NCI-H187 (cell line): ENCODE measurements at regions not wholly inside any gene's neighbourhood (a gene's known extent, or its start where the extent isn't known, plus 50 kb on each side); places are given as distances from the start of the nearest gene placed in this dataset.
"Not testable (repeated sequence)": the region's sequence is repeated elsewhere in the genome, so short reads cannot be mapped to it uniquely, and the experiment has no call there.

ENCODE experiments used
- DNase-seq, 2 experiments: peaks; one replicate each; lab custom pipeline; 2025; lab: John Stamatoyannopoulos, UW

DNA sequence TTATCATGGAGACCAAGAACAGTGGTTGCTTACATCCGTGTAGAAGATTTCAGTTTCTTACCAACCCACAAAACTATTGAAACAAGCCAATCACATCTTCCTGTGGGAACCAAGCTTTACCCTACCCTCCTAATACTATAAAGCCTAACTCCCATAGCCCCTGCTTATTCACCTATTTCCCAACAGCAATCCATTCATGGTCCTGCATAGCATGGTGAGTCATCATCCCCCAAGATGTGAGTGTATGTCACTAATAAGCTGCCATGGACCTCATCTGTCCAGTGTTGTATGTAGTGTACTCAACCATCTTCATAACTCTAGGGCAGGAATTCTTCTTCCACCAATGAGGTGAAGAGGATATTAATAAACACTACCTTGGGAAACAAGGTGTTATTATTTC, 1620.4 kb upstream of the FLRT2 start:
- DNase-seq, result no peak

DNA sequence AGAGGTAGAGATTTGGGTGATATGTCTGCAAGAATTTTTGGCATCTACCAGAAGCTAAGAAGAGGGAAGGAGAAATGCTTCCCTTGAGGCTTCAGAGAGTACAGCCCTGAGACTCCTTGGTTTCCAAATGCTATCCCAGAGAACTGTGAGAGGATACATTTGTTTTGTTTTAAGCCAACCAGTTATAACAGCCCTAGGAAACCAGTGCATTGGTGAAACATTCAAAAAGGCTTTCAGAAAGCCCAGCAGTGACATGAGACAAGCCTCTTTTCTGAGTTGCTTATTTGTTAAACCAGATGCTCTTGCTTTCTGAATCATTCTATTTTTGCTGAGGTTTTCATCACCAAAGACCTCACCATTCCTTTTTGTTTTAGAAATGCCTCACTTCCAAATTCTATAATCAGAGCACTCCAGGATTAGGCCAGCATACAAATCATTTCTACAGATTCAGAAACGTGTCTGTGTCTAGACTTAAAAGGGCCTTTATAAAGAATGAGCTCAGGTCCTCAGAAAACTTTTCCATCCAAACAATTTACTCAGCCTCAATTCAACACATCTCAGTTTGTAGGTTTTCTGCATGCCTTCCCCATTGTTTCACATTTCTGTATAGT, 1617.8 kb upstream of the FLRT2 start:
- no peak for DNase-seq

DNA sequence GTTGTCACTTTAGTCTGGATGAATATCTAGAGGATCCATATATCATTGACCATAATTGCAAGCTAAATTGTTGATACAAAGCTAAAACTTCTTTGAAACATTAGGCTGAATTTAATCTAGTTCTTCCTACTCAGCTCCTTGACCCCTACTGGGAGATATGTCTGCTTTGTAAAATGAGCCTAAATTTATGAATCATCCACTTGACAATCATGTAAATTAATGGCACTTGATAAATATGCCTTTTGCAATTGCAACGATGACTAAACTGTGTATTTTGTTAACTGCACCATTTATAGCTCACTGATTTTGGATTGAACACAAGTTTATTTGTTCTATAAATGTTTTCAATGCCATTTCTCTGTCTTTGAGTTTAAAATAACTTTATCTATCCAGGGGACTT, 1616.5 kb upstream of the FLRT2 start:
- no peak for DNase-seq

DNA sequence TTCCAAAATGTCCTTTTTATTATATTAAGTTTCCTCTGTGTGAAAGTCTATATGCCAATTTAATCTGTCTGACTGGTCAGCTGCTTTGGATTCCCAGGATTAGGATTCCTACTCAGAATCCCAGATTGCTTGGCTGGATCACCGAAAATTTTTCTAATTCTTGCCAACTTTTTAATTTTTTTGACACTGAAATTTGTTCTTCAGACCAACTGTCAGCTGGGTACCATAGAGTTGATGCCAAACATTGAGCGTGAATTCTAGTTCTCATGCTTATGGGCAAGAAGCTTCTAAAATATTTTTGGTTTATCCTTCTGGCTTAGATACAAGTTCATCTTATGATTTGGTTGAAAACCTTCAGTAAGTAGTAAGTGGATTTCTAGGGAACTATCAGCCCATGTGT, 1611.4 kb upstream of the FLRT2 start:
- DNase-seq, result no peak

DNA sequence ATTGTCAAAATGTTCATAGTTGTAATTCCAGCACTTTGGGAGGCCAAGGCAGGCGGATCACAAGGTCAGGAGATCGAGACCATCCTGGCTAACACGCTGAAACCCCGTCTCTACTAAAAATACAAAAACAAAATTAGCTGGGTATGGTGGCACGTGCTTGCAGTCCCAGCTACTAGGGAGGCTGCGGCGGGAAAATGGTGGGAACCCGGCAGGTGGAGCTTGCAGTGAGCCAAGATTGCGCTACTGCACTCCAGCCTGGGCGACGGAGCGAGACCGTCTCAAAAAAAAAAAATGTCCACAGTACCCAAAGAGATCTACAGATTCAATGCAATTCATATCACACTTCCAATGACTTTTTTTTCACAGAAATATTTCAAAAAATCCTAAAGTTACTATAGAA, 1610.3 kb upstream of the FLRT2 start:
- not testable (repeated sequence) for DNase-seq

DNA sequence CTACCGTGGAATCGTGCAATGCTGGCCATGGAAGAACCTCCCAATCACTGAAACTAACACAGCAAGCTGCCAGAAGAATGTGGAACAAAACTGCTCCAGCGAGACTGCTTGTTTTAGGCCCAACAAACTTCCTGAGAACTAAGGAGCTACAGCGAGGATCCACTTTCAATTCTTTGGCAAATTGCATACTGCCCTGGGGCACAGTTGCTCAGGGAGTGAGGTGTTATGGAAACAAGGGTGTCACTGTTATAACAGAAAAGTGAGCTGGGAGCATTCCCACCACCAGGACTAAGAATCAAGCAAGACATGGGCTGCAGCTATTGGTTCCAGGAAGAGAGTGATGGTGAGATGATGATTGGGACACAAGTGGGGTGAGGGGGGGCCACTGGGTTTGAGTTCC, 1606.1 kb upstream of the FLRT2 start:
- no peak for DNase-seq

DNA sequence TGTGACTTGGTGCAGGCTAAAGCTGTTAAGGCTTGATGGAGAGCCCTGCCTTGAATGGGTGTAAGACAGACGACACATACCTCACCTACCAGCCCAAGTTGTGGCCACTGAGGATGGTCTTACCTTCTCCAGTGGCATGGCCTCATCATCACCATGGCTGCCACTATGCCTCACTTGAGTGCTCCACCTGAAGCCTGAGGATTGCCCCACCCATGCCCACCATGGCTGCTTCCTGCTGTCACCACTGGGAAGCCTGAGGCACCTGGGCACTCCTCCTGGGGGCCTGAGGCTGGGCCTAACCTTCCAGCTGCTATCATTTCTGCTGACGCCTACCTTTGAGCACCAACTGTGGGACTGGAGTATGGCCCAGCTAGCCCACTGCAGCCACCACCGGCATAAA, 1605.7 kb upstream of the FLRT2 start:
- no peak for DNase-seq

DNA sequence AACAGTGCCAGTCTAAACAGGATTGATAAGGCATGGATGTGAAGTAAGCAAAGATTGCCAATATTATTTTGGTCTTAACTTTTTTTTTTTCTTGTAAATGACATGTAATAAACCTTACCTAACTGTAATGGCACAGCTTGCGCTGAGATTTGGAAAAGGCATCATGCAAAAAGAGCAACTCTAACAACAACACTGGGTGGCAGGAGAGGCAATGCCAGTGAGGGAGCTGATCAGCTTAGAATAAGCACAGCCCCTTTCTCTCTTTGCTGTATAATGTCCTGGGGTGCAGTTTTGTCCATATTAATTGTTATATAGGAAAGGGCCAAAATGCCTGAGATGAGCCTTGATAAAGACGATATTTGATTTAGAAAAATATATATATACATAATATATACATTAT, 1589.7 kb upstream of the FLRT2 start:
- no peak for DNase-seq

DNA sequence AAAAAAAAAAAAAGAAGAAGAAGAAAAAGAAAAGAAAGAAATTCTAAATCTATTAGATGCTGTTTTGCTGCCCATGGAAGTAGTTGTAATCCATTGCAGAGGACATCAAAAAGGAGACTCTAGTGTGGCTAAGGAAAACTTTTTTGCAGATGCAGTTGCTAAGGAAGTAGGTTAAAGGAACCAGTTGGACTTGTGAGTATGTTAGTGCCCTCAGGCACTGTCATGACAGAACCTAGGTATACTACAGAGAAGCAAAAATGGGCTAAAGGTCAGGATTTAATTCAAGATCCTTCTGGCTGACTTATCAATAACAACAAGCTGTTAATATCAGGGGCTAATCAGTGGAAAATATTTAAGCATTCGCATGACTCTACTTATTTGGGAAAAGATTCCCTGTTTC, 1571.6 kb upstream of the FLRT2 start:
- no peak for DNase-seq

DNA sequence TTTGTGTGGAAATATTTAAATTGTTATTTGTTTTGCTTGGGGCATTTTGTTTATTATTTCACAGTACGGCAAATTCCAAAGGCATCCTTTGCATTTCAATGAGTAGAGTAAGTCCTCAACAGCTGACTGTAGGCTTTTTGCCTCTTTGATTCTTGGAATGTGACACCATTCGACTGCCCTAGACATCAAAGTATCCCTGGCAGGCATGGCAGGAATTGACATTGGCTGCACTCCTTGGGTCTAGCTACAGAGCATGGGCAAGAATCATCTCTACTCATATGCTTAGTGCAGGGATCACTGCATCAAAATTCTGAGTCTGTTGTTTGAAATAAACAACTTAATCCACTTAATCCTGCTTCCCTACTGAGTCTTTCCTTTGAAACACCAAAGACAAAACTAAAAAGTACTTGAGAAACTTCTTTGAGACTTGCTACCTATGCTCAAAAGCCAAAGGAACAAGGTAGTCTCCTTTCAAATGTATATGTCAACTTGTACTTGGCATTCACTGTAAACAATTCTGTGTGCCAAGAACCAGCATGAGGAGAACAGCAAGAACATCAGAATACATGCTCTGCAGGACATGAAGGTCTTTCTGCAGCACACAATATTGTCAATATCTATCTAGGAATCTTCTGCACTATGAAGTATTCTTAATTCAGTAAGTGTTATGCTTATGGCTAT, 1569.0 kb upstream of the FLRT2 start:
- DNase-seq, result no peak

DNA sequence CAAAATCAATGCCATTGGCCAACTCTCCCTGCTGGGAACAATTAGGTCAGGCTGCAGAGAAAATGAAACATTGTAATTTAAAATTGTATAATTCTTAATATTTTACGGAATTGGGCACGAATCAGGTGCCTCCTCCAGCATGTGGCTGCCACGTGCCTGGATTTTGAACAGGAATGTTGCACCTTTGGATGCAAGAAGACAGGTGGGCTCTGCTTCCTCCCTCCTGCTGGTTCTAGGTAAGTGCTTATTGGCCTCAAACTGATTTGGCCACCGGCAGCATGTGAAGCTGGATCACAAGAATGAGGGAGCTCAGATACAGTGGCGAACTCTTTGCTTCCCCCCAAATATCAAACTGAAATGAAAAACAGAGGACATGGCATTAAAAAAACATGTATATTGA, 1559.9 kb upstream of the FLRT2 start:
- DNase-seq, result no peak

DNA sequence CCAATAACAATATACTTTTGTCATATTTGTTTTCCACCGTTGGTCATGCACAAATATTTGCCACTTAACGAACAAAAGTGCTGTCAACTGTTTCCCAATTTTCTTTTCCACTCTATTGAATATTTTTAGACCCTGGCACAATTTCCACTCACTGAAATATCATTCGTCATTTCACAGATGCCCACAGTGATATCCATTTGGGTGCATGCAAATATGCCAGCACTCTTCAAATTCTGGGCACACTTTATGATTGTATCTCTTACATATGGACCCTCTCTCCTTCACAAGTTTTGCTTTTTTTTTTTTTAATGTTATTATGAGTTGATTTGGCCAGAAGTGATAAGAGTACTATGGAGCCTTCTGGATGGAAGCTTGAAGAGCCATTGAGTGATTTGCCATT, 1557.3 kb upstream of the FLRT2 start:
- no peak for DNase-seq

DNA sequence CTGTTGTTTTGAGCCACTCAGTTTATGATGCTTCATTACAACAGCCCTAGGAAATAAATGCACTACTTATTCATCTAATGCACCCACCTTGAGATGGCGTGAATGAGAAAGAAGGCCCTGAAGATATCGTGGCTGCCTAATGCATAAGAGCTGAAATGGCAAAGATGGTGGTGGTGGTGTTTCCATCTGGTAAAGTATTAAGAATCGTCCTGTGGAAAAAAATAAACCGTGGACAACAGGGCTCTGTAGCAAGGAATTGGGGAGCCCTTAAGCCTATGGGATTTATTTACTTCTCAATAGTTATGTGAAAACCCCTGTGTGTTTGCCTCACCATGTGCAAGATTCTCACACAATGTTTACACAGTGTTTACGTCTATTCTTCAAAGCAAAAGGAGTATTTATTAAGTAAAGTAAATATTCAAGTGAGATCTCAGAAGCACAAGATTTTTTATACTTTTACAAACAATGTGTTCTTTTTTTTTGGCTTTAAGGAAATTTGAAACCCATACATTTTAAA, 1555.2 kb upstream of the FLRT2 start:
- DNase-seq, result no peak

DNA sequence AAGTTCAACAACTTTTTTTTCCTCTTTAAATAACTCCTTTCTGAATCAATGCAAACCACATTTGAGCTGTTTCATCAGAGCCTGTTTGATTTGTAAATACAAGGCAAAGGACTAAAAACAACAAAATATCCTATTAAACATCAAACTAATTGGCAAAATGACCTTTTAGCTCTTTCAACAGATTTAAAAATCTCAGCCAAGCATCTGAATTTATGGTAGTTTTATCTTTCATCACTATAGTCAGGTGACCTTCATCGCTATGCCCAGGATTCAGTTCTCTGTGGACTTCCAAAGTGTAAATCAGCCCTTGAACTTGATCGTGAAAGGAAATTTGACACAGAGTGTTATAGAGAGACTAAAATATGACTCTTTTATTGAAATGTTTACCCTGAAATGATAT, 1554.5 kb upstream of the FLRT2 start:
- DNase-seq, result no peak

DNA sequence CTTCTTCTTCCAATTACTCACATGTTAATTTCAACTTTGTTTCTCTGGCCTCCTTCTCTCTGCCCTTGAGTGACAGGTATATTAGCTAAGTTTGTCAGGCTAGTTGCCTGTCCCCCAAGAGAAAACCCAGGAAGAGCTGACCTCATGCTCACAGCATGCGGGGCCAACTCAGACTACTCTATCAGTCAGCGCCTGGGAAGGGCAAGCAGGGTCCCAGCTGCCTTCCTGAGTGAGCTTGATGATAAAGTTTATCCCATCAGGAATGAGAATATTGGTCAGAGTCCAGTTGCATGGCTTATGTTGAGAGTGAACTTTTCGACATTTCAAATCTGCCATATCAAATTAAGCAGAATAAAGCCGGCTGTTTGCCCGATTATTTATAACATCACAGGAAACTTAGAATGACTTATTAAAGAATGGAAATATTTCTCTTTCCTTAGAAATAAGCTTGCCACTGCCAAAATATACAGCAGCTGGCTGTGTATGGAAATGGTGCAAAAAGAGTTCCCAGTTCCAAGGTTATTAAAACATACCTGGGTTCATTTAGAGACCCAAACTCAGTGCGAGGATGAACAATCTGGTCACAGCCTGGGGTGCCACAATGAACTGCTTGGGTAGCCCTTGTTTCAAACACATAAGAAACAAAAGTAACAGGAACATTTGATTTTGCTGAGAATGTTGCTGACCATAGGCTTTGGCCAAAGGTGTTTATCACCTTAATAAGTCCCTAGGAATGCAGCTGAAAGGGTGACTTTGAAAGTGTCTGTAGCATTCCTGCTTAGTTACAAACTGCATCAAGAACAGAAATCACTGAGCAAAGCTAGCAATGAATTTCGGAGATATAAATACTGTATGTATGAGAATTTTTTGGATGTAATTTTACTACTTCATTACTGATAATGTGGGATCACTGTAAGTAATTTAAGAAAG, 1553.8 kb upstream of the FLRT2 start:
- no peak for DNase-seq

DNA sequence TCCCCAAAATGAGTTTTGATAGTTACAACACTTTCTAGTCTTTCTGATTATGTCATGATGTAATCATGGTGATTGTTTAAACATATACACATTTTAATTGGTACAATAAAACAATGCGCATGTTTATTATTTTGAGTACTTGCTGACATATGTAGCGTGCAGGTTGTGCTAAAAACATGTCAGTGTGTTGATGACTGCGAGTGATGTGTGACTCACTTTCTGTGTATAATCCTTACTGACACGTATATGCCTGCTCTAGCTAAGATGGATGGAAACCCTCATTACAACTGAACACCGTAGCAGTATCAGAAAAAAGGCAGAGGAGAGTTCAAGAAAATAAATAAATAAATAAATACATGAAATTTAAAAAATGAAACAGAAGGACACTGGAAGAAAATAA, 1552.4 kb upstream of the FLRT2 start:
- DNase-seq, result no peak

DNA sequence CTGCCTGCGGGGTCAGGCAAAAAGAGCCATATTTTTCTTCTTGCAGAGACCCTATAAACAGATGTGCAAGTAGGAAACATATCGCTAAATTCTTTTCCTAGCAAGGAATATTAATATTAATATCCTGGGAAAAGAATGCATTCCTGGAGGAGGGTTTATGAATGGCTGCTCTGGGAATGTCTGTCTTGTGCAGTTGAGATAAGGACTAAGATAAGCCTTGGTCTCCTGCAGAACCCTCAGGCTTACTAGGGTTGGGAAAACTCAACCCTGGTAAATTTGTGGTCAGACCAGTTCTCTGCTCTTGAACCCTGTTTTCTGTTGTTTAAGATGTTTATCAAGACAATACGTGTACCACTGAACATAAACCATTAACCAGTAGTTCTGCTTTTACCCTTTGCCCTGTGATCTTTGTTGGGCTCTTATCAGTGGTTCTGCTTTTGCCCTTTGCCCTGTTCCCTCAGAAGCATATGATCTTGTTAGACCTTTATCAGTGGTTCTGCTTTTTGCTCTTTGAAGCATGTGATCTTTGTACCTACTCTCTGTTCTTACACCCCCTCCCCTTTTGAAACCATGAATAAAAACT, 1548.2 kb upstream of the FLRT2 start:
- not testable (repeated sequence) for DNase-seq

DNA sequence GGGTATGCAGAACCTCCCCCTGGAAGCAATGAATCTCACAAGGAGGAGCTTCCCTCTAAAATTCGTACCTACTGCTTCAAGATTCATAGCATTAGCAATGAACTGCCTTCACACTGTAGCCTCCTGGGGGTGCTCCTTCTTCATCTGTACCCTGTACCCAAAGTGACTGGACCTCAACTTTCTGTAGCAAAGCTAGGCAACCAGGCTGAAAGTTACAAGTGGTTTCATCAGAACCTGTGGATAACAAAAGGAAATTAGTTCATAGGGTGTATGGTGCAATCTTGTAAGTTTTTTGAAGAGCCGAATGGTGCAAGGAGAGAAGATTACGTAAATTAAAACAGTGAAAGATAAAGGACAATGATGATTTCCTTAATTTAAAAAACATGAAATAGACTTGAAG, 1541.7 kb upstream of the FLRT2 start:
- DNase-seq, result no peak

DNA sequence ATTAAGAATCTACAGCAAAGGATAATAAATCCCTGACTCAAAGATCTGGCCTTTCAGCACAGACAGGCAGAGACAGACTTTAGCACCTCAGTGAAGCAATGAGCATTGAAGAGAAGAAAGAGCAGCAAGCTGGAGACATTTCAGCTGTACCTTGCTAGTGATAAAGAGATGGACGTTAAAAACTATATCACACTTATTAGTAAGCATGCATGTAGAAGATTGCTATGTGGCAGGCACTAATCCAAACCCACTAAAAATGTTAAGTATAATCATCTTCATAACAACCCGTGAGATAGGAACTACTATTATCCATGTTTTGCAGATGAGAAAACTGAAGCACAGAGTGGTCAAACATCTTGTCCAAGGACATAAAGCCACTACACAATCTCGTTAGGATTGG, 1538.3 kb upstream of the FLRT2 start:
- no peak for DNase-seq

DNA sequence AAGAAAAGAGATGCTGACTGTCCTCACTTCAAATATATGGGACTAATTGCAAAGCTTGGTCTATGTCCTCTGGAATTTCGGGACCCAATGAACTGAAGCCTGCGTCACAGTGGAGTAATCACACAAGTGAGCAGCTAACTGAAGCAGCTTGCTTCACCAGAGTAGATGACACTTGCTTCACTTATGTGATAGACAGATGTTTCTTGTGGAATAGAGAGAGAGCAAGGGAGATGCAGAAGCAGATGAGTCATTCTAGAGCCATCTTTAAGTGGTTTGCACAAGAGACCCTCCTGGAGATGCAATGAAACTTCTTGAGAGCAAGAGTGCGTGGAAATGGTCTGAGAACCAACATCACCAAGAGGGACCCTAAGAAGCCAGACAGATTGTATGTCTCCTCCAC, 1537.1 kb upstream of the FLRT2 start:
- no peak for DNase-seq

DNA sequence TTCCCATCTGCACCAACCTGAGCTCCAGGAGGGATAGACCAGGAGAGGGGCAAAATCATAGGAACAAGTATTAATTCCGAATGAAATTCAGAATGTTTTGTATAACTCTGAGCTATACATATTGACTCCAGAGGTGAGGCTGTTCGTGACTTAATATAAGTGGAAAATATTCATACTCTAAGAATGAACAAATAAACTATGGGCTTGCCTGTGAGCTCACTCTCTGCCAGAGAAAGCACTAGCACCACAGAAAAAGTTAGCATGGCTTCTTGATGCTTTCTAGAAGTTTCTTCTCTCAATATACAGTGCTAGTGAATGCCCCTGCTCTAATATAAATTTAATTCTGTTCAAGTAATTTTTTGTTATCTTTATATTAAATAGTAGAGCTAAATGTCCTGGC, 1536.4 kb upstream of the FLRT2 start:
- DNase-seq, result no peak

DNA sequence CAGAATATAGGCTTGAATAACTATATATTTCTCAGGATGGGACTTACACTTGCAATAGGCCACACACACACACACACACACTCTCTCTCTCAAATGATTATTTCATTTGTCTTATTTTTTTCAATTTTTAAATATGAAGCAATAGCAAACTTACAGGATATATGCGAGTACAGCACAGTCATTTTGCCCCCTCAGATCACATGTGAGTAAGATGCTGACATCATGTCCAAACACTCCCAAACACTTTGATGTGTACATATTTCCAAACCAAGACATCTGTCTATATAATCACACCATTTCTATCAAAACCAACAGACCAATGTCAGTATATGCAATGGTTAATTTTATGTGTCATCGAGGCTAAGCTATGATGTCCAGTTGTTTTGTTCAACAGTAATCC, 1535.9 kb upstream of the FLRT2 start:
- no peak for DNase-seq

DNA sequence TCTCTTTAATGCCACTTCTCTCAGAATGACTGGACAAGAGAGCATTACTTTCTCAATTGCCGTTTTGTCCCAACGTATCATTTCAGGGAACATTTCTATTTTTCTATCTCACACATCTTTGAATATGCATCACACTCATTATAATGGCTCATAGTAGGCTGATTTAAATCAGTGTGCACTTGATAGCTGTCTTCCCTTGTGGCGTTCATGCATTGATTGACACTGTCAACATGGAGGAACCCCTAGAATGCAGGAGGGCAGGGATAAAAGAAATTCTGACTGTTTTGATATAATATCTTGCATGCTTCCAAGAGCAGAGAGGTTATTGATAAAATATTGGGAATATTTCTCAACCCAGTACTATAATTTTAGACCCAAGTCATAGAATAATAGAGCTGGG, 1528.9 kb upstream of the FLRT2 start:
- DNase-seq, result no peak
